ENCODE measurements at regions not wholly inside any gene's neighbourhood (a gene's known extent, or its start where the extent isn't known, plus 50 kb on each side); places are given as distances from the start of the nearest gene placed in this dataset.

GRCh38 chr12:92197815-92198214 lies 52.2 kb upstream of the BTG1 start:
- Histone ChIP-seq H3K9me3 (ENCODE audit: control insufficient read depth, low read length) (no peaks in the 10 kb centered on the region), H3K4me2 (ENCODE audit: low read length) (no peak overlapping the region), H3K27ac (no peak overlapping the region)

GRCh38 chr12:92196368-92196767 lies 50.7 kb upstream of the BTG1 start:
- TF ChIP-seq CTCF (IDR thresholded peaks at IDR 0.05) = no peak
- no peak overlapping the region for H3K4me2 ChIP-seq (ENCODE audit: low read length)
- no peak overlapping the region for H3K4me3 ChIP-seq (ENCODE audit: low read depth, low read length)
- no peaks in the 10 kb centered on the region for H3K4me1 ChIP-seq
- H3K36me3 ChIP-seq (ENCODE audit: control insufficient read depth, insufficient read depth, low read length) = no peaks in the 10 kb centered on the region
- no peak overlapping the region for H3K9ac ChIP-seq
- no peaks in the 10 kb centered on the region for H3K27me3 ChIP-seq (ENCODE audit: control insufficient read depth, insufficient read depth, low read length)
- H3K9me3 ChIP-seq (ENCODE audit: control insufficient read depth, low read length) = no peaks in the 10 kb centered on the region
- no peaks in the 10 kb centered on the region for H3K79me2 ChIP-seq
- no peak overlapping the region for H2AFZ ChIP-seq
- H3K27ac ChIP-seq = no peak overlapping the region

More at GRCh38 chr12:92197815-92198214, 52.2 kb upstream of the BTG1 start:
- no peak for TF ChIP-seq CTCF (IDR thresholded peaks at IDR 0.05)
- no peak overlapping the region for H2AFZ ChIP-seq
- no peaks in the 10 kb centered on the region for H3K4me1 ChIP-seq
- H3K27me3 ChIP-seq (ENCODE audit: control insufficient read depth, insufficient read depth, low read length) = no peaks in the 10 kb centered on the region
- H3K4me3 ChIP-seq (ENCODE audit: low read depth, low read length) = no peak overlapping the region
- H3K9ac ChIP-seq = no peak overlapping the region
- H3K79me2 ChIP-seq = no peaks in the 10 kb centered on the region
- H3K36me3 ChIP-seq (ENCODE audit: control insufficient read depth, insufficient read depth, low read length) = no peaks in the 10 kb centered on the region
